MM.1S (cell line): ENCODE measurements at regions not wholly inside any gene's neighbourhood (a gene's known extent, or its start where the extent isn't known, plus 50 kb on each side); places are given as distances from the start of the nearest gene placed in this dataset.

Experiments used
- DNase-seq: peaks from one replicate; pipeline ENCODE4 v3.0.0-alpha.2; 2015
- H2AFZ ChIP-seq: fragments of 300-600 bp; sonication (generic); 2 replicates; pipeline ENCODE4 v1.6.0; 2016; ENCODE audit warnings: antibody characterized with exemption, low read length
- H3F3A ChIP-seq: fragments of 300-600 bp; sonication (generic); 2 replicates; pipeline ENCODE4 v1.6.1; 2016; ENCODE audit warnings: mild to moderate bottlenecking, antibody characterized with exemption, low read length, moderate library complexity, mixed read lengths; ENCODE audit not compliant: insufficient read depth
- H3K27ac ChIP-seq: fragments of 300-600 bp; sonication (generic); 2 replicates; pipeline ENCODE4 v1.5.1; 2016; ENCODE audit warnings: mild to moderate bottlenecking, low read length
- H3K27me3 ChIP-seq: fragments of 300-600 bp; sonication (generic); replicated peaks from 2 replicates; pipeline ENCODE4 v1.6.0; 2016; ENCODE audit warnings: low read length; ENCODE audit not compliant: insufficient read depth
- H3K36me3 ChIP-seq: fragments of 300-600 bp; sonication (generic); replicated peaks from 2 replicates; pipeline ENCODE4 v1.6.1; 2016; ENCODE audit warnings: mild to moderate bottlenecking, low read length, mixed read lengths; ENCODE audit not compliant: insufficient read depth
- H3K4me1 ChIP-seq: fragments of 300-600 bp; sonication (generic); 2 replicates; pipeline ENCODE4 v1.6.1; 2016; ENCODE audit warnings: low read length, mixed read lengths
- H3K4me2 ChIP-seq: fragments of 300-600 bp; sonication (generic); 2 replicates; pipeline ENCODE4 v1.6.0; 2016; ENCODE audit warnings: low read depth, low read length
- H3K4me3 ChIP-seq: fragments of 300-600 bp; sonication (generic); 2 replicates; pipeline ENCODE4 v1.5.1; 2016; ENCODE audit warnings: low read length, mixed read lengths
- H3K79me2 ChIP-seq: fragments of 300-600 bp; sonication (generic); 2 replicates; pipeline ENCODE4 v1.6.1; 2016; ENCODE audit warnings: mixed run types, low read length, mixed read lengths
- H3K9ac ChIP-seq: fragments of 300-600 bp; sonication (generic); 2 replicates; pipeline ENCODE4 v1.6.1; 2016; ENCODE audit warnings: low read length, mixed read lengths
- H3K9me2 ChIP-seq: fragments of 300-600 bp; sonication (generic); replicated peaks from 2 replicates; pipeline ENCODE4 v1.6.1; 2016; ENCODE audit warnings: mild to moderate bottlenecking, low read length, mixed read lengths; ENCODE audit not compliant: insufficient read depth
- H3K9me3 ChIP-seq: fragments of 300-600 bp; sonication (generic); replicated peaks from 2 replicates; pipeline ENCODE4 v1.6.1; 2016; ENCODE audit warnings: mild to moderate bottlenecking, low read length, mixed read lengths; ENCODE audit not compliant: insufficient read depth
- H4K20me1 ChIP-seq: fragments of 300-600 bp; sonication (generic); 2 replicates; pipeline ENCODE4 v1.6.1; 2016; ENCODE audit warnings: mild to moderate bottlenecking, low read length, moderate library complexity, mixed read lengths; ENCODE audit not compliant: insufficient read depth
- CTCF ChIP-seq: fragments of 300-600 bp; sonication (generic); IDR thresholded peaks from 2 replicates; pipeline ENCODE4 v1.5.1; 2016; ENCODE audit warnings: antibody characterized with exemption, low read length, mixed read lengths
- EZH2 ChIP-seq: fragments of 300-600 bp; sonication (generic); optimal IDR thresholded peaks from 2 replicates; pipeline ENCODE3; 2017; ENCODE audit warnings: low read depth, mild to moderate bottlenecking, antibody characterized with exemption, low read length, mixed read lengths
- EZH2phosphoT487 ChIP-seq: fragments of 300-600 bp; sonication (generic); IDR thresholded peaks from 2 replicates; pipeline ENCODE4 v1.6.1; 2018; ENCODE audit warnings: antibody characterized with exemption, low read length

DNA sequence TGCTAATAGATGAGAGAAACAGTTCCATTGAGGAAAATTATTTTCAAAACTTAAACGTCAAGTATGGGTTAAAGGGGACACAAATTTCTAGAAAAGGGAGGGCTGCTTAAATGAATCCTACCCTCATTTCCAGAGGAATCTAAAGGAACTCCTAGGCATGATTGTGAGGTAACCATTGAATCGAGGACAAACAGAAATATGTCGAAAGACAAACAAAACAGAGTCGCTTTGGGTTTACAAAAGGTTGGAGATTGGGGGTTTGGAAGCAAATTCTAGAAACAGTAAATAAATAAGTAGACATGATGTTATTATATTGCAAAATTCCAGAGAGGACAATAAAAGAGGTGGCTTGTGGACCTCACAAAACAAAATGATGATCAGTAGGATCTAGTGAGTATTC, 173.1 kb downstream of the FTCDNL1 start:
- Histone ChIP-seq H2AFZ (no peak overlapping the region), H3K79me2 (no peaks in the 10 kb centered on the region), H3K27me3 (no peaks in the 10 kb centered on the region), H3K9me2 (no peaks in the 10 kb centered on the region), H3K4me2 (no peak overlapping the region), H3K4me3 (no peak overlapping the region), H3K27ac (no peak overlapping the region), H3F3A (no peaks in the 10 kb centered on the region), H3K4me1 (no peaks in the 10 kb centered on the region), H3K9me3 (no peaks in the 10 kb centered on the region), H4K20me1 (no peaks in the 10 kb centered on the region), H3K36me3 (no peaks in the 10 kb centered on the region), H3K9ac (no peak overlapping the region)
- DNase-seq, result no peak
- TF ChIP-seq EZH2 (no peak), EZH2phosphoT487 (no peak), CTCF (no peak)

- H3K4me1 ChIP-seq, result no peaks in the 10 kb centered on the region
- no peaks in the 10 kb centered on the region for H4K20me1 ChIP-seq
- no peak for DNase-seq
- no peak overlapping the region for H3K9ac ChIP-seq
- no peaks in the 10 kb centered on the region for H3K9me2 ChIP-seq
- no peaks in the 10 kb centered on the region for H3K9me3 ChIP-seq
- no peak overlapping the region for H3K4me3 ChIP-seq
- H3K27me3 ChIP-seq, result no peaks in the 10 kb centered on the region
- H3K27ac ChIP-seq, result no peak overlapping the region
- H3K79me2 ChIP-seq, result no peaks in the 10 kb centered on the region
- H2AFZ ChIP-seq, result no peak overlapping the region
- H3K36me3 ChIP-seq, result no peaks in the 10 kb centered on the region
- H3F3A ChIP-seq, result no peaks in the 10 kb centered on the region
- TF ChIP-seq EZH2phosphoT487 (no peak), EZH2 (no peak), CTCF (no peak)
- H3K4me2 ChIP-seq, result no peak overlapping the region
Observed at GRCh38 chr2:199668645-199669044, 182.3 kb downstream of the FTCDNL1 start.

DNA sequence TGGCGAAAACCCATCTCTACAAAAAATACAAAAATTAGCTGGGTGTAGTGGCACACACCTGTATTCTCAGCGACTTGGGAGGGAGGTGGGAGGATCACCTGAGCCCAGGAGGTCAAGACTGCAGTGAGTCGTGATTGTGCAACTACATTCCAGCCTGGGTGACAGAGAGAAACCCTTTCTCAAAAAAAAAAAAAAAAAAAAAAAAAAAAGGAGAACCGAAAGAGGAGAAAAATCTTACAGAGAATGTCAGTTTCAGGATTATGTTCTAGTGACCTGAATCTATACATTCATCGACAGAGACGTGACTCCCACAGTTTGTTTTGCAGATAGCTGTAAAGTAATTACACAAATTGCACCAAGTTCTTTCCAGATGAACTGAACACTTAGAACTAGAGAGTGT, 187.8 kb downstream of the FTCDNL1 start:
- Histone ChIP-seq H3K9ac (no peak overlapping the region), H2AFZ (no peak overlapping the region), H3F3A (no peaks in the 10 kb centered on the region), H3K27me3 (no peaks in the 10 kb centered on the region), H3K36me3 (no peaks in the 10 kb centered on the region), H3K9me2 (no peaks in the 10 kb centered on the region), H3K4me3 (no peak overlapping the region), H3K79me2 (no peaks in the 10 kb centered on the region), H4K20me1 (no peaks in the 10 kb centered on the region), H3K27ac (no peak overlapping the region), H3K4me1 (no peaks in the 10 kb centered on the region), H3K9me3 (no peaks in the 10 kb centered on the region), H3K4me2 (no peak overlapping the region)
- TF ChIP-seq CTCF (no peak), EZH2 (no peak), EZH2phosphoT487 (no peak)
- DNase-seq, result peak; percentile 28

DNA sequence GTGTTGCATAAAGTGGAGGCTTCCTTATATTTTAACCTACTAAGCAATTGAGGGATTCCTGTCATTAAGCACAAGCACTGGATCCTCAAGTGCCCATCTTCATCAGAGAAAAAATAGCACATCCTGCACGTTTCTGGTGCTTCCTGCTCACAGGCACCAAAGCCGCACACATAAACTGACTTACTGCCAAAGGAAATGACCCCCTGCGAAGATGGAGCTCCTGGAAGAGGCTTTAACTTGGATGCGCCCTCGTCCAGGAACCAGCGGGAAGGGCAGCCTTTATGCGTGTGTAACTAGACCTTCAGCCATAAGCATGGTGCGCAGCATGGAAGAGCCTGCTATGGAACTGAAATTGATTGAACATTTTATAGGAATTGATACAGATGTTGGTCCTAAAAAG, 188.7 kb downstream of the FTCDNL1 start:
- Histone ChIP-seq H3K27me3 (no peaks in the 10 kb centered on the region), H3K9me2 (no peaks in the 10 kb centered on the region), H3K4me3 (no peak overlapping the region), H3F3A (no peaks in the 10 kb centered on the region), H3K9ac (no peak overlapping the region), H3K4me1 (no peaks in the 10 kb centered on the region), H2AFZ (no peak overlapping the region), H3K27ac (no peak overlapping the region), H3K4me2 (no peak overlapping the region), H3K36me3 (no peaks in the 10 kb centered on the region), H4K20me1 (no peaks in the 10 kb centered on the region), H3K9me3 (no peaks in the 10 kb centered on the region), H3K79me2 (no peaks in the 10 kb centered on the region)
- DNase-seq, result no peak
- TF ChIP-seq CTCF (no peak), EZH2 (no peak), EZH2phosphoT487 (no peak)
